ENCODE measurements at regions not wholly inside any gene's neighbourhood (a gene's known extent, or its start where the extent isn't known, plus 50 kb on each side); places are given as distances from the start of the nearest gene placed in this dataset.

GRCh38 chr7:155867280-155867679 is 55.0 kb upstream of the SHH start:
- TF ChIP-seq REST (IDR thresholded peaks at IDR 0.05; ENCODE audit: borderline replicate concordance) (no peak), EZH2 (IDR thresholded peaks at IDR 0.05; ENCODE audit: borderline replicate concordance, insufficient read depth, low read length, poor library complexity, severe bottlenecking) (no peak)

All from neural cell (in vitro differentiated cells).